GM06990 (cell line): ENCODE measurements at regions not wholly inside any gene's neighbourhood (a gene's known extent, or its start where the extent isn't known, plus 50 kb on each side); places are given as distances from the start of the nearest gene placed in this dataset.

Source experiments
- DNase-seq: peaks from one replicate; pipeline ENCODE4 v3.0.0-alpha.2; 2011; ENCODE audit not compliant: insufficient read length; ENCODE audit errors: extremely low read depth
- H3K27me3 ChIP-seq: replicated peaks from 2 replicates; pipeline ENCODE4 v1.6.0; 2011; ENCODE audit warnings: low read length; ENCODE audit not compliant: control insufficient read depth, insufficient read depth
- H3K36me3 ChIP-seq: 2 replicates; pipeline ENCODE4 v1.5.1; 2011; ENCODE audit warnings: low read length; ENCODE audit not compliant: control insufficient read depth, insufficient read depth
- H3K4me3 ChIP-seq: replicated peaks from 2 replicates; pipeline ENCODE4 v1.5.1; 2011; ENCODE audit warnings: low read depth, mild to moderate bottlenecking, control low read depth, low read length
- CTCF ChIP-seq: IDR thresholded peaks from 2 replicates; pipeline ENCODE4 v1.5.1; 2011; ENCODE audit warnings: low read length, control low read depth, mild to moderate bottlenecking, inconsistent platforms; ENCODE audit not compliant: insufficient read depth, poor library complexity, severe bottlenecking

DNA sequence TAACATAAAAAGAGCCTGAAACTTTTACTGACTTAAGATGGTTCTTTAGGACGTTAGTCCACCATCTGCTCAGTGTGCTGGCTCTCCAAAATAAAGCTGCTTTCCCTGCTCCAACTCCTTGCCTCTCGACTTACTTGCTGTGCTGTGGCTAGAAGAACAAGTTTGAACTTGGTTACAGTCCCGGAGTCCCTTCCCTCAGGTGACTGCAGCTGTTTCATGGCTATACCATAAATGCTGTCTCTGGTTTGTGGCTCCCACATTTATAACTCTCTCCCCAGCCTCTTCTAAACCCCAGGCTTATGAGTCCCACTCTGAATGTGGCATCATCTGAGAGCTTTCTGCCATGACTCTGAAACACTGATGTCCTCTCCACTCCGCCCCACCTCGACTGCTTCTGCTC is 166.2 kb upstream of the ADRA1D start:
- no peak overlapping the region for H3K4me3 ChIP-seq
- TF ChIP-seq CTCF = no peak
- no peaks in the 10 kb centered on the region; the same call in 1 of the 2 replicates for H3K27me3 ChIP-seq
- H3K36me3 ChIP-seq = no peaks in the 10 kb centered on the region
- DNase-seq = no peak

DNA sequence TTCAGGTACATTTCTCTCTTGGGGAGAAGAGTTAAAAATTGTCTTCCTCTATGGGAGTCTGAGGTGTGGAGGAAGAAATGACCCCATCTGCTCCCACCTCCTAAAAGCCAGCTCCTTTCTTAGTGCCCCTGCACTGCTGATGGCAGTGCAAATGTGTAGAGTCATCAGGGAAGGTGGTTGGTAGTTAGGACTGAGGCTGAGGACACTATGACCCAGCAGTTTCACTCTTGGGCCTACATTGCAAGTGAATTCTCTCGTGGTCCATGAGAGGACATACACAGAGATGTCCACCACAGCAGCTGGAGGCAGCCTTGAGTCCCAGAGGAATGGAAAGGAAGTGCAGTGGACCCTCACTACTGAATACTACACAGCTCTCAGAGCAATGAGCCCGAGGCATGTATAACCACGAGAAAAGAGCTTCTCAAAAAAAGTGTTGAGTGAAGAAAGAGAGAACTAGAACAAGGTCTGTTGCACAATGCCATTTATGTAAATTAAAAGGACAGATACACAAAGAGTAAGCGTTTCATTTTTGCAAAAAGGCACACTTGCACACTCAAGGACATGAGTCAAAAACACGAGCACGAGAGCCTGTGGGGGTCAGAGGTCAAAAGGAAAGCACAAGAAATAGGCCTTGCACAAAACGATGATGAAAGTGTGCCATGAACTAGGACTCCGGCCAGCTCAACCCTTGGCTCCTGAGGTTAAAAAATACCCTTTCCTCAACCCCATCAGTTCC is 164.4 kb upstream of the ADRA1D start:
- H3K27me3 ChIP-seq = no peaks in the 10 kb centered on the region; the same call in 1 of the 2 replicates
- DNase-seq = no peak
- no peaks in the 10 kb centered on the region for H3K36me3 ChIP-seq
- no peak for TF ChIP-seq CTCF
- H3K4me3 ChIP-seq = no peak overlapping the region

DNA sequence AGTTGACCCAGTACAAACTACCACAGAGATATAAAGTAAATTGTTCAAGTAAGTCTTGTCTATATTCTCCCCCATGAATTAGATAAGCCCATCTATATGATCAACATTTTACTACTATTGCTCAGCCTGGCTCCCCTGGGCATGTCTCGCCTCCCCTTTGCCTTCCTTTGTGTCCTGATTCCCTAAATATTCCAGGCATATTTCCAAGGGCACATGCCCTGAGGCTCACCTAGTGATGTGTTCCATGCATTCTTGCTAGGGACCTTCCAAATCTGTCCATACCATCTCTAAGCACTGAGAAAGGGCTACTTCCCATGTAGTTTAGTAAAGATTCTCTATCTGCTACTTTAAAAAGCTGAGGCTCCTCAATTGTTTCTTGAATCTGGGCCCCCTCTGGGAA is 163.1 kb upstream of the ADRA1D start:
- no peak for TF ChIP-seq CTCF
- Histone ChIP-seq H3K27me3 (no peaks in the 10 kb centered on the region; the same call in 1 of the 2 replicates), H3K4me3 (no peak overlapping the region), H3K36me3 (no peaks in the 10 kb centered on the region)
- DNase-seq = no peak

DNA sequence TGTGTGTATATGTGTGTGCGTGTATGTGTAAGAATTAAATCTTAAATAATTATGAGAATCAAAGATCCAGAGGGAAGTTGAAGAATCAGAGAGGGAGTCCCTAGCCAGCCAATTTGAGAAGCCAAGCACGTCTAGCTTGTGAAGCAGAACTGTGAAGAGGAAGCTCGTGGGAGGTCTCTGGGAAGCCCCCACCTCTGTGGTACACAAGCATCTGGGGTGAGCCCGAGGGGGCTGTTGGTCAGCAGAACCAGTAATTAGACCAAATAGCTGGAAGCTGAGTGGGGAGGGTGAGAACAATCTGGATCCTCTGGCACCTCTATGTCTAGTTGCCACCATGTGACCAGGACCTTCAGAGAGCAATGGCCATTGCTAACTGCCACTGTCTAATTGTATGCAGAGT is 162.7 kb upstream of the ADRA1D start:
- DNase-seq = no peak
- Histone ChIP-seq H3K4me3 (no peak overlapping the region), H3K27me3 (no peaks in the 10 kb centered on the region; the same call in 1 of the 2 replicates), H3K36me3 (no peaks in the 10 kb centered on the region)
- TF ChIP-seq CTCF = no peak

GRCh38 chr20:4406627-4407026 is 157.5 kb upstream of the ADRA1D start:
- peaks cover 1% of the 10 kb centered on the region; the same call in 1 of the 2 replicates for H3K27me3 ChIP-seq
- H3K4me3 ChIP-seq = no peak overlapping the region
- DNase-seq = no peak
- no peak for TF ChIP-seq CTCF
- no peaks in the 10 kb centered on the region for H3K36me3 ChIP-seq
